Caco-2 (cell line): ENCODE measurements at regions not wholly inside any gene's neighbourhood (a gene's known extent, or its start where the extent isn't known, plus 50 kb on each side); places are given as distances from the start of the nearest gene placed in this dataset.

Experiments
- BruUV-seq: library from RNA; stranded (reverse); fragments of 400-500 nt; replicated peaks from 2 replicates; lab custom pipeline; 2021; lab: Mats Ljungman, UMichigan
- CTCF ChIA-PET: fragments of 300-600 bp; sonication (Branson Sonifier 250); formaldehyde crosslinking; loops from one replicate; lab custom pipeline; 2022; ENCODE audit warnings: antibody characterized with exemption; lab: Charles Lee
- POLR2A ChIA-PET: fragments of 300-600 bp; sonication (Branson Sonifier 250); formaldehyde crosslinking; loops from one replicate; lab custom pipeline; 2022; ENCODE audit warnings: antibody characterized with exemption; lab: Charles Lee
- DNase-seq, 2 experiments: peaks; one replicate each; pipeline versions ENCODE4 v3.0.0 to v3.0.0-alpha.2; 2020 to 2022
- H3K27me3 ChIP-seq: replicated peaks from 2 replicates; pipeline ENCODE4 v1.6.0; 2011; ENCODE audit warnings: low read length; ENCODE audit not compliant: control insufficient read depth, insufficient read depth
- H3K36me3 ChIP-seq: 2 replicates; pipeline ENCODE4 v1.5.1; 2011; ENCODE audit warnings: low read length; ENCODE audit not compliant: control insufficient read depth, insufficient read depth
- H3K4me1 ChIP-seq: fragments of 250-450 bp; sonication (Bioruptor Pico); 2 replicates; pipeline ENCODE4 v1.5.1; 2020; ENCODE audit warnings: mild to moderate bottlenecking
- H3K4me3 ChIP-seq: 2 replicates; pipeline ENCODE4 v1.5.1; 2011; ENCODE audit warnings: low read depth, mild to moderate bottlenecking, control low read depth, low read length
- H3K9me3 ChIP-seq: fragments of 250-450 bp; sonication (Bioruptor Pico); 2 replicates; pipeline ENCODE4 v1.5.1; 2020; ENCODE audit warnings: mild to moderate bottlenecking, moderate library complexity
- H3K27ac Mint-ChIP-seq: one replicate; pipeline ENCODE4 v1.8.0; 2022; ENCODE audit warnings: mixed read lengths; ENCODE audit not compliant: unreplicated experiment
- H3K27me3 Mint-ChIP-seq: one replicate; pipeline ENCODE4 v1.8.0; 2022; ENCODE audit warnings: mixed read lengths; ENCODE audit not compliant: insufficient read depth, unreplicated experiment
- H3K36me3 Mint-ChIP-seq: one replicate; pipeline ENCODE4 v1.8.0; 2022; ENCODE audit warnings: mild to moderate bottlenecking, mixed read lengths; ENCODE audit not compliant: insufficient read depth, unreplicated experiment
- H3K4me1 Mint-ChIP-seq: one replicate; pipeline ENCODE4 v1.8.0; 2022; ENCODE audit warnings: low read depth, mixed read lengths; ENCODE audit not compliant: unreplicated experiment
- H3K4me3 Mint-ChIP-seq: one replicate; pipeline ENCODE4 v1.8.0; 2022; ENCODE audit warnings: mild to moderate bottlenecking, moderate library complexity, mixed read lengths; ENCODE audit not compliant: unreplicated experiment
- H3K9me3 Mint-ChIP-seq: one replicate; pipeline ENCODE4 v1.8.0; 2022; ENCODE audit warnings: mixed read lengths; ENCODE audit not compliant: unreplicated experiment
- CTCF ChIP-seq, 2 experiments: fragments of 200-600 bp in 1 of 2; IDR thresholded peaks; 1 replicate in 1 of 2; 2 replicates in 1 of 2; pipeline versions ENCODE4 v1.5.1 to v1.8.0; 2011 to 2022; ENCODE audit warnings: antibody characterized with exemption in 1 of 2, control low read depth in 1 of 2, inconsistent platforms in 1 of 2, low read depth in 1 of 2, low read length in 1 of 2, mild to moderate bottlenecking in 1 of 2, moderate library complexity in 1 of 2; ENCODE audit not compliant: insufficient read depth in 1 of 2, severe bottlenecking in 1 of 2, unreplicated experiment in 1 of 2
- intact Hi-C: fragments of 100-400 bp; cut with micrococcal nuclease; formaldehyde crosslinking; loops from one replicate; pipeline ENCODE4 v1.10.0; 2022; ENCODE audit not compliant: unreplicated experiment

GRCh38 chr2:9705196-9705595 is 74.4 kb upstream of the YWHAQ start:
- no peak overlapping the region for H3K4me3 Mint-ChIP-seq
- Histone ChIP-seq H3K27me3 (no peaks in the 10 kb centered on the region), H3K36me3 (no peaks in the 10 kb centered on the region), H3K4me1 (peaks cover 21% of the 10 kb centered on the region), H3K9me3 (no peaks in the 10 kb centered on the region), H3K4me3 (no peak overlapping the region)
- CTCF ChIA-PET, result no interaction called here
- no peak for DNase-seq
- no peaks in the 10 kb centered on the region for H3K27me3 Mint-ChIP-seq
- intact Hi-C loops, result no loop called here
- no peak overlapping the region for H3K27ac Mint-ChIP-seq
- no peaks in the 10 kb centered on the region for H3K9me3 Mint-ChIP-seq
- TF ChIP-seq CTCF (IDR thresholded peaks at IDR 0.05; ENCODE audit: insufficient read depth in 1 of 2, low read depth in 1 of 2, low read length in 1 of 2, severe bottlenecking in 1 of 2, unreplicated experiment in 1 of 2), result no peak
- no peaks in the 10 kb centered on the region for H3K36me3 Mint-ChIP-seq
- peaks cover 6% of the 10 kb centered on the region for H3K4me1 Mint-ChIP-seq
- POLR2A ChIA-PET, result no interaction called here
- BruUV-seq, result no TSS peak

GRCh38 chr2:9707008-9707407 is 76.2 kb upstream of the YWHAQ start:
- Mint-ChIP-seq H3K36me3 (no peaks in the 10 kb centered on the region), H3K27me3 (no peaks in the 10 kb centered on the region), H3K4me1 (peaks cover 6% of the 10 kb centered on the region), H3K4me3 (no peak overlapping the region), H3K9me3 (no peaks in the 10 kb centered on the region), H3K27ac (no peak overlapping the region)
- no TSS peak for BruUV-seq
- ChIA-PET CTCF (no interaction called here), POLR2A (interaction anchor here (1.2 kb wide), 1 partner anchor 76 kb away, joined by 5 read pairs; the partner anchor contains the start of gene YWHAQ)
- no peaks in the 10 kb centered on the region for H3K9me3 ChIP-seq
- intact Hi-C loops, result no loop called here
- H3K36me3 ChIP-seq, result no peaks in the 10 kb centered on the region
- no peak for DNase-seq
- TF ChIP-seq CTCF (IDR thresholded peaks at IDR 0.05; ENCODE audit: insufficient read depth in 1 of 2, low read depth in 1 of 2, low read length in 1 of 2, severe bottlenecking in 1 of 2, unreplicated experiment in 1 of 2), result no peak
- H3K4me3 ChIP-seq, result no peak overlapping the region
- no peaks in the 10 kb centered on the region for H3K27me3 ChIP-seq
- H3K4me1 ChIP-seq, result peaks cover 21% of the 10 kb centered on the region

GRCh38 chr2:9707611-9708160 is 76.9 kb upstream of the YWHAQ start:
- Mint-ChIP-seq H3K9me3 (no peaks in the 10 kb centered on the region), H3K27ac (no peak overlapping the region), H3K4me3 (no peak overlapping the region), H3K4me1 (peaks cover 6% of the 10 kb centered on the region), H3K27me3 (no peaks in the 10 kb centered on the region), H3K36me3 (no peaks in the 10 kb centered on the region)
- TF ChIP-seq CTCF (IDR thresholded peaks at IDR 0.05; ENCODE audit: insufficient read depth in 1 of 2, low read depth in 1 of 2, low read length in 1 of 2, severe bottlenecking in 1 of 2, unreplicated experiment in 1 of 2), result no peak
- H3K4me3 ChIP-seq, result no peak overlapping the region
- no peaks in the 10 kb centered on the region for H3K36me3 ChIP-seq
- H3K9me3 ChIP-seq, result no peaks in the 10 kb centered on the region
- BruUV-seq, result no TSS peak
- peaks cover 21% of the 10 kb centered on the region for H3K4me1 ChIP-seq
- intact Hi-C loops, result no loop called here
- ChIA-PET CTCF (no interaction called here), POLR2A (interaction anchor here (1.2 kb wide), 1 partner anchor 77 kb away, joined by 5 read pairs; the partner anchor contains the start of gene YWHAQ)
- DNase-seq, result no peak
- no peaks in the 10 kb centered on the region for H3K27me3 ChIP-seq
